Stimulated activated CD8-positive, alpha-beta memory T cell treated with anti-CD3 and anti-CD28 coated beads, Interleukin-7, amount 100 ng/mL, for 48 hours (primary cell): ENCODE measurements at regions not wholly inside any gene's neighbourhood (a gene's known extent, or its start where the extent isn't known, plus 50 kb on each side); places are given as distances from the start of the nearest gene placed in this dataset.
"Not testable (repeated sequence)": the region's sequence is repeated elsewhere in the genome, so short reads cannot be mapped to it uniquely, and the experiment has no call there.

ENCODE experiments used
- DNase-seq, 2 donors: peaks; one replicate each; pipeline ENCODE4 v3.0.0-alpha.2; 2020; ENCODE audit warnings: low read depth in 1 of 2; ENCODE audit errors: extremely low read depth in 1 of 2

DNA sequence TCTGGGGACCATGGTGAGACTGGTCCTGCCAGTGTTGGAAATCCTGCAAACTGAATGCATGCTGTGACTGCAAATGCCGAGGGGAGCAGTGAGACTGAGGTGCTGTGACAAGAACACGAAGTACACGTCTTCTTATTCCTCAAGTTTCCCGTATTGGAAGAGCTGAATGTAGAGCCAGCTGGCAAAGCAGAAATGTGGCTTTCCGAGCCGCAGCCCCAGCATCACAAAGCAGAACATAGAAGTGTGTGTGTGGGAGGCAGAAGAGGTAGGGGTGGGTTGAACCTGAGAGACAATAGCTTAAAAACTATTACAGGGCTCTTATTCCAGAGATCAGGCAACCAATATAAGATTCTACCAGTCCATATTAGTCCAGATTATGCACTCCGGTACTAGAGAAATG is 98.8 kb downstream of the CARTPT start:
- no peak for DNase-seq

DNA sequence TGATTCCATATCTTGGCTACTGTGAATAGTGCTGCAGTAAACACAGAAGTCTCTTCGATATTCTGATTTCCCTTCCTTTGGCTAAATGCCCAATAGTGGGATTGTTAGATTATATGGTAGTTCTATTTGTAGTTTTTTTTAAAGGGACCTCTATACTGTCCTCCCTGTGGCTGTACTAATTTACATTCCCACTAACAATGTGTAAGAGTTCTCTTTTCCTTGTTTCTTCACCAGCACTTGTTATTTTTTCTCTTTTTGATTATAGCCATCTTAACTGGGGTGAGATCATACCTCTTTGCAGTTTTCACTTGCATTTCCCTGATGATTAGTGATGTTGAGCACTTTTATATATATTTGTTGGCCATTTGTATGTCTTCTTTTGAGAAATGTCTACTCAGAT is 102.0 kb downstream of the CARTPT start:
- DNase-seq, result no peak

GRCh38 chr5:71822065-71822464 is 103.0 kb downstream of the CARTPT start:
- not testable (repeated sequence) for DNase-seq

DNA sequence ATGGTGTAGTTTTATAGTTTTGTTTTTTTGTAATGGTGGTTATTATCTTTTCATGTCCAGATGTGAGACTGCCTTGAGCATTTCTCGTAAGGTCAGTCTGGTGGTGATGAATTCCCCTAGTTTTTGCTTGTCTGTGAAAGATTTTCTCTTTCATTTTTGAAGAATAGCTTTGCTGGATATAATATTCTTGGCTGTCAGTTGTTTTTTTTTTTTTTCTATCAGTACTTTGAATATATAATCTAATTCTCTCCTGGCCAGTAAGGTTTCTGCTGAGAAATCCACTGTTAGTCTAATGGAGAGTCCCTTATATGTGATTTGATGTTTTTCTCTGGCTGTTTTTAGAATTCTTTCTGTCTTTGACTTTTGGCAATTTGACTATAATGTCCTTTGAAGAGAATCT is 106.9 kb downstream of the CARTPT start:
- DNase-seq, result no peak

GRCh38 chr5:71828291-71829040 is 109.4 kb downstream of the CARTPT start:
- no peak for DNase-seq

GRCh38 chr5:71829206-71829605 is 110.1 kb downstream of the CARTPT start:
- no peak for DNase-seq

GRCh38 chr5:71830681-71831539 is 111.8 kb downstream of the CARTPT start:
- DNase-seq, result no peak

DNA sequence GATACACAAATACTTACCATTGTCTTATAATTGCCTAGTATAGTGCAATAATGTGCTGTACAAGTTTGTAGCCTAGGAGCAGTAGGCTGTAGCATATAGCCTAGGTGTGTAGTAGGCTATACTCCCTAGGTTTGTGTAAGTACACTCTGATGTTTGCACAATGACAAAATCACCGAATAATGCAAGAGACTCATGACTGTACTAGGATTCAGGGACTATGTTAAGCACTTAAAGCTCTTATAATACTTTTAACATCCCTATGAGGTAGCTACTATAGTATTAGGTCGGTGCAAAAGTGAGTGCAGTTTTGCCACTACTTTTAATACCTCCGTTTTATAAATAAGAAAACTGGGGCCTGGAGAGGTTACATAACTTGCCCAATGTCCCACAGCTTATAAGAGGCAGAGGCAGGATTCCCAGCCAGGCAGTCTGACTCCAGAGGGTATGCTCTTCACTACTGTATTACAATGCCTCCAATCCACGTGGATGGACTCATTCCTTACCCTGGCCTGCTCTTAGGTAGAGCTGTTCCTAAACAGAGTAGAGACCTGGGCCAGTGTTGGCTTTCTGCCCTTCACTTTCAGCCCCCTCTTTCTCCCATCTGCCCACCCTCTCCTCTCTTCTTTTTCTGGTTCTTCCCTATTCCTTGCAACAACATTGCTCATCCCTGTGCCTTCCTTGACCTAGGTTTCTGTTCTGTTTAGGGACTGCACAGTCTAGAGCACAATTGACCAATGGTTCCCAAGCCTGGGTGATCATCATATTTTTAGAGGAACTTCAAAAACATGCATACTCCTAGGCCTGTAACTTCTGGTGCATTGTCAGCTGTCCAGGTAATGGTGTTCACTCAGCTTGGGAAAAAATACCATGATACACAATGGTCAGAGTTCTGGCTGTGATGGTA is 114.0 kb downstream of the CARTPT start:
- DNase-seq, result no peak

DNA sequence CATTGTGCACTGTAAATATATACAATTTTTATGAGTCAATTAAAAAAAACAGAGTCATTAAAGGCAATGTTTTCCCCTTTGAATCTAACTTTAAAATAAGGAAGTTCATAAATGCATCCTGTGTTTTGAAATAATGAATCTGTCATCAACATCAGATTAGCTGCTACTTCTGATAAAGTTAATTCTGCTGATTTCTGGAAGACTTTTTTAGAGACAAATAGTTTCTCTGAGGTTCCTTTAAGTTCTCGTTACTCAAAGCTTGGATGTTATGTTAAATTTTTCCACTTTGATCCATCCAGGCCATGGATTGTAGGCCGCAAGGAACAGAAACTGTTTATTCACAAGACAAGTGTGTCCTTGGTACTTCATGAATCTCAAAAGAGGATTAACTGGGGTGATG is 115.5 kb downstream of the CARTPT start:
- no peak for DNase-seq

DNA sequence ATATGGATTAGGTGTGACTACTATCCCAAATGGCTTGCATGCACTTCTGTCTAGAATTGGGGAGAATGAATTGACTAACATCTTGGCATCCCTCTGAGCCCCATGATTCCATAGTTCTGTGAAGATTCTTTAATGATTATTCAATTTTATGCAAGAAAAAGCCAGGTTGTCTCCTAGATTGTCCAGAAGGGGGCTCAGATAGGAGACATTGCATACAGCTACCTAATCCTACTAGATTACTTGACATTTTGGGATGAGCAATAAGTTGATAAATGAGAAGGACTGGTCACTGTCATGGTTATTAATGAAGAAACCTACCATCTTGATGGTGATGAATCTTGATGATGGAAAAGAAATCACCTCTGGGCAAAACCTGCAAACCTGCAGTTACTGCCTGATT is 117.0 kb downstream of the CARTPT start:
- DNase-seq, result no peak

DNA sequence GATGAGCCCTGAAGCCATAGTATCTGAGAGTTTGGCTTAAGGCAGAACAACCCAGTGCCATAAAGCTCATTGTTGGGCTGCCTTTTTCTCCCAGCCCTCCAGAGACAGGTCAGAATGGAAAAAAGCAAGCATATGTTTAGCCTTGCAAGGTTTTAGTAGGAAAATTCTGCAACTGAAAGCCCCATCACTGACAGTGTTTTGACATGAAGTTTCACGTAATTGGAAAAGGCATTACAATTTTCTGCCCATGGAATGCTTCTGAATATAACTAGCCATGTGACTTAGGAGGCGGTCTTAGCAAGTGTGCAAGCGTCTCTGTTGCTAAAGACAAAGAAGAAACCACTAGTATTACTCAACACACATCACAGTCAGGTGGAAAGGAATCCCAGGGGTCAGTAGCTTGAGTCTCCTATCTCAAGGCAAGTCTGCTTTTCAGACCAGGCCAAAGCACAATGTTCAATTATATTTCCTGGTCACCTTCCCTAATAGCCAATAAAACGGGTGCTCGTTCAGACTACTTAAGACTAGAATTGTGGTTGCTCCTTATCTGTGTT is 117.6 kb downstream of the CARTPT start:
- DNase-seq, result no peak

GRCh38 chr5:71838286-71838685 is 119.2 kb downstream of the CARTPT start:
- DNase-seq, result no peak

GRCh38 chr5:71839096-71839884 is 120.2 kb downstream of the CARTPT start:
- no peak for DNase-seq

DNA sequence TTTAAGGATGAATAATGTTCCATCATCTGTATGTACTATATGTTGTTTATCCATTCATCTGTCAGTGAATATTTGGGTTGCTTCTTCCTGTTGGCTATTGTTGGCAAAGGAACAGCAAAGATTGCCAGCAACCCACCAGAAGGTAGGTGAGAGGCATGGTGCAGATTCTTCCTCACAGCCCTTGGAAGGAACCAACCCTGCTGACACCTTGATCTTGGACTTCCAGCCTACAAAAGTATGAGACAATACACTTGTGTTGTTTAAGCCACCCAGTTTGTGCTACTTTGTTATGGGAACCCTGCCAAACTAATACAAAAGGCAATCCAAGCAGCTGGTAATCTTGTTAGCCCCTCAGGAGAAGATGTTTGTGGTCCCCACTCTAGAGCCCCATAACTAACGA is 122.0 kb downstream of the CARTPT start:
- no peak for DNase-seq

- no peak for DNase-seq
These were observed 124.0 kb downstream of the CARTPT start for GRCh38 chr5:71843111-71843510.

DNA sequence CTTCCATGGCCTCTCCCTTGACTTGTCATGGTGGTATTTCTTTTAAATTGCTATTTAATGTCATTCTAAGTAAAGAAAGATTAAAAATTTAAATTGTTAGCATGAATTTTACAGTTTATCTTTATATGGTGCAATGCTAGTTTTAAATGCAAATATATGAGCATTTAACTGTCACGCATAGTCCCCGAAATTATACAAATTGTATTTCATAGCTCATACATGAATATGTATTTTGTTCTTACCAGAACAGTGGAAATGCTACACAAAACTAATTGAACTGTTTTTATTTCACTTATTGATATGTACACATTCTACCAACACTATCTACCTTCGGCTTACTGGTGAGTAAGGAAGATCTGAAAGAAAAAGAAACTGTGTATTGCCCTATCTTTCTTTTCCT is 125.8 kb downstream of the CARTPT start:
- no peak for DNase-seq

- no peak for DNase-seq
These were observed 140.4 kb downstream of the CARTPT start for GRCh38 chr5:71859515-71859914.

GRCh38 chr5:71860048-71860447 is 141.0 kb downstream of the CARTPT start:
- no peak for DNase-seq

DNA sequence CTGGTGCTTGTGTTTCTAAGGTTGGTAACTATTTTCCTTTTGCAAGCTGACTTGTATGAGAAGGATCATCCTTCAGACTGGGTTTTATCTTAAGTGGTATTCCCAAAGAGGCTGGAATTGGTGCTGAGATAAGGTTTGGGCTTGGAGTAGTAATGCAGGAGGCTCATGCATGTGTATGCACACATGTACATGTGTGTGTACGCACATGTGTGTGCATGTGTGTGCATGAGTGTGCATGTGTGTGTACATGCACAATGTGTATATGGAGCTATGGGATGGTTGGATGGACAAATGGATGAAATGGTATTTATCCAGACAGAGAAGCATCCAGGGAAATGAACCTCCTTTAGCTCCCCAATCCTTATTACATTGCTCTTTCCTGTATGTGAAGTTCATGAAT is 142.6 kb downstream of the CARTPT start:
- DNase-seq, result no peak

- DNase-seq, result no peak
These were observed 143.0 kb downstream of the CARTPT start for GRCh38 chr5:71862087-71862486.
